Osteoblast (primary cell): ENCODE measurements at regions not wholly inside any gene's neighbourhood (a gene's known extent, or its start where the extent isn't known, plus 50 kb on each side); places are given as distances from the start of the nearest gene placed in this dataset.

ENCODE experiments used
- DNase-seq: peaks from one replicate; pipeline ENCODE4 v3.0.0; 2011; ENCODE audit warnings: low spot score, mixed read lengths; ENCODE audit not compliant: insufficient read length; ENCODE audit errors: missing footprints
- H2AFZ ChIP-seq: 2 replicates; pipeline ENCODE4 v1.6.0; 2011; ENCODE audit warnings: mild to moderate bottlenecking, low read length
- H3K27ac ChIP-seq: 2 replicates; pipeline ENCODE4 v1.5.1; 2011; ENCODE audit warnings: mild to moderate bottlenecking, low read depth, low read length, moderate library complexity
- H3K27me3 ChIP-seq: 2 replicates; pipeline ENCODE4 v1.6.0; 2012; ENCODE audit warnings: mild to moderate bottlenecking, control low read depth, inconsistent platforms, low read length, moderate library complexity; ENCODE audit not compliant: insufficient read depth
- H3K36me3 ChIP-seq: 2 replicates; pipeline ENCODE4 v1.5.1; 2011; ENCODE audit warnings: mild to moderate bottlenecking, low read length, control low read depth, moderate library complexity; ENCODE audit not compliant: insufficient read depth
- H3K4me1 ChIP-seq: 2 replicates; pipeline ENCODE4 v1.5.1; 2011; ENCODE audit warnings: mild to moderate bottlenecking, low read length, control low read depth, moderate library complexity; ENCODE audit not compliant: insufficient read depth
- H3K4me2 ChIP-seq: 2 replicates; pipeline ENCODE4 v1.6.0; 2011; ENCODE audit warnings: mild to moderate bottlenecking, low read length; ENCODE audit not compliant: insufficient read depth
- H3K4me3 ChIP-seq: fragments of 200-600 bp; sonication (generic); 3 replicates; pipeline ENCODE4 v1.5.1; 2012; ENCODE audit warnings: mild to moderate bottlenecking, low read length, inconsistent platforms; ENCODE audit not compliant: insufficient read depth
- H3K79me2 ChIP-seq: 2 replicates; pipeline ENCODE4 v1.6.0; 2012; ENCODE audit warnings: mild to moderate bottlenecking, low read length, control low read depth, inconsistent platforms; ENCODE audit not compliant: insufficient read depth
- H3K9me3 ChIP-seq: 2 replicates; pipeline ENCODE4 v1.5.1; 2011; ENCODE audit warnings: low read depth, low read length, control low read depth
- H4K20me1 ChIP-seq: 2 replicates; pipeline ENCODE4 v1.6.0; 2012; ENCODE audit warnings: mild to moderate bottlenecking, low read length, control low read depth; ENCODE audit not compliant: insufficient read depth
- TF ChIP-seq, protein P1 (sequence below): IDR thresholded peaks from 2 replicates; pipeline ENCODE4 v1.5.1; 2011; ENCODE audit warnings: mild to moderate bottlenecking, low read depth, low read length, moderate library complexity; ENCODE audit errors: extremely low read depth

DNA sequence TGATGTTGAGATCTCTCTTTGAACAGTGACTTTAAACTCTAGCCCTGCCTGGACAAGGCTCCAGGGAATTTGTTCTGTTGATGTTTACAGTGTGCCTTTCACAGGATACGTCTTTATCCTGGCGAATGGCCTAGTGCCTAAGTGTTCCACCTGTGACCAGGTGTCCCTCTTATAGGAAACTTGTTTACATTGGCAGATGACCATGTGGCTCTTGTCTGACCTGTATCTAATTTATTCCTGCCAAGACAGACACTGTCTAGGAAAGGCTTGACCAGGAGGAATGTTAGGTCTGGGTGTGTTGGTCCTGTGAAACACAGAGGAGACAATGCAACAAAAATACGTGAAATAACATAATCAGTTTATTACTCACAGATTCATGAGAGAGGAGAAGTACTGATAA, 875.6 kb downstream of the METTL15 start:
- Histone ChIP-seq H3K79me2 (no peaks in the 10 kb centered on the region), H3K4me2 (no peak overlapping the region), H3K27me3 (no peaks in the 10 kb centered on the region), H3K36me3 (no peaks in the 10 kb centered on the region), H4K20me1 (no peaks in the 10 kb centered on the region), H2AFZ (no peak overlapping the region), H3K27ac (no peak overlapping the region), H3K4me3 (no peak overlapping the region), H3K4me1 (peaks cover 3% of the 10 kb centered on the region), H3K9me3 (no peaks in the 10 kb centered on the region)
- DNase-seq = no peak
- TF ChIP-seq, protein P1, sequence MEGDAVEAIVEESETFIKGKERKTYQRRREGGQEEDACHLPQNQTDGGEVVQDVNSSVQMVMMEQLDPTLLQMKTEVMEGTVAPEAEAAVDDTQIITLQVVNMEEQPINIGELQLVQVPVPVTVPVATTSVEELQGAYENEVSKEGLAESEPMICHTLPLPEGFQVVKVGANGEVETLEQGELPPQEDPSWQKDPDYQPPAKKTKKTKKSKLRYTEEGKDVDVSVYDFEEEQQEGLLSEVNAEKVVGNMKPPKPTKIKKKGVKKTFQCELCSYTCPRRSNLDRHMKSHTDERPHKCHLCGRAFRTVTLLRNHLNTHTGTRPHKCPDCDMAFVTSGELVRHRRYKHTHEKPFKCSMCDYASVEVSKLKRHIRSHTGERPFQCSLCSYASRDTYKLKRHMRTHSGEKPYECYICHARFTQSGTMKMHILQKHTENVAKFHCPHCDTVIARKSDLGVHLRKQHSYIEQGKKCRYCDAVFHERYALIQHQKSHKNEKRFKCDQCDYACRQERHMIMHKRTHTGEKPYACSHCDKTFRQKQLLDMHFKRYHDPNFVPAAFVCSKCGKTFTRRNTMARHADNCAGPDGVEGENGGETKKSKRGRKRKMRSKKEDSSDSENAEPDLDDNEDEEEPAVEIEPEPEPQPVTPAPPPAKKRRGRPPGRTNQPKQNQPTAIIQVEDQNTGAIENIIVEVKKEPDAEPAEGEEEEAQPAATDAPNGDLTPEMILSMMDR = no peak

DNA sequence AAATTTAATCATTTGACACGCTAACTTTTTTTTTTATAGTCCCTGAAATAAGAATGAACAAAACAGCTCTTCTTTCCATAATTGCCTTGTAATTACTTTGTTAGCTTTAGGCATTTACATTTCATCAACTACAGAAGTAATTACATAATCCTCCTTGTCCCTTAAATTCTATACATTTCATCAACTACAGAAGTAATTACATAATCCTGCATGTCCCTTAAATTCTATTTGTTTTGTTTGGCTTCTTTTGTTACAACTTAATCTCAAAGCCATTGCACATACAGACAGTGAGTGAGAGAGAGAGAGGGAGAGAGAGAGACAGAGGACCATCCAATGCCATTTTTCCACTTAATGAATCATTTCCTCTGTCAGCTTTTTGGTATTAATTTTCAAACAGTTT, 873.2 kb downstream of the METTL15 start:
- no peak for DNase-seq
- TF ChIP-seq, protein P1 = no peak
- H4K20me1 ChIP-seq = no peaks in the 10 kb centered on the region
- H3K36me3 ChIP-seq = no peaks in the 10 kb centered on the region
- no peaks in the 10 kb centered on the region for H3K27me3 ChIP-seq
- H3K4me3 ChIP-seq = no peak overlapping the region
- no peak overlapping the region for H3K27ac ChIP-seq
- no peaks in the 10 kb centered on the region for H3K79me2 ChIP-seq
- no peak overlapping the region for H3K4me2 ChIP-seq
- no peak overlapping the region for H2AFZ ChIP-seq
- H3K9me3 ChIP-seq = no peaks in the 10 kb centered on the region
- peaks cover 7% of the 10 kb centered on the region for H3K4me1 ChIP-seq

DNA sequence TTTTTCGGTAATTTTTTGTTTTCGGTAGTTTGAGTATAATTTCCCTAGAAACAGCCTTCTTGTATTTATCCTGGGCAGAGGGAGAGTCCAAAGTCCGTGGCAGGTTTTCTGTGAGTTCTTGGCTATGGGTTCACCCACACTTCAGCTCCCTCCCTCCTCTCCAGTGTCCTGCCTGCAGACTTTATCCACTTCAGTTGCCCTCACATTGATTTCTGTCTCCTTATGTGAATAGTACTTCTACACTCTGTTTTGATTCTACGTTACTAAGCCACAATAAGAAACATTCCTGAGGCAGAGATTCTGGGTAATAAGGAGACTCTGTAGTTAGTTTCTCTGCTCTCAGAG, 868.6 kb downstream of the METTL15 start:
- Histone ChIP-seq H3K27ac (peak overlapping the region; percentile 16), H3K27me3 (no peaks in the 10 kb centered on the region), H3K9me3 (no peaks in the 10 kb centered on the region), H4K20me1 (no peaks in the 10 kb centered on the region), H3K36me3 (no peaks in the 10 kb centered on the region), H3K4me1 (peaks cover 6% of the 10 kb centered on the region), H3K79me2 (no peaks in the 10 kb centered on the region), H3K4me3 (no peak overlapping the region), H2AFZ (peak overlapping the region; percentile 79), H3K4me2 (peak overlapping the region; percentile 60)
- DNase-seq = no peak
- TF ChIP-seq, protein P1 = no peak

DNA sequence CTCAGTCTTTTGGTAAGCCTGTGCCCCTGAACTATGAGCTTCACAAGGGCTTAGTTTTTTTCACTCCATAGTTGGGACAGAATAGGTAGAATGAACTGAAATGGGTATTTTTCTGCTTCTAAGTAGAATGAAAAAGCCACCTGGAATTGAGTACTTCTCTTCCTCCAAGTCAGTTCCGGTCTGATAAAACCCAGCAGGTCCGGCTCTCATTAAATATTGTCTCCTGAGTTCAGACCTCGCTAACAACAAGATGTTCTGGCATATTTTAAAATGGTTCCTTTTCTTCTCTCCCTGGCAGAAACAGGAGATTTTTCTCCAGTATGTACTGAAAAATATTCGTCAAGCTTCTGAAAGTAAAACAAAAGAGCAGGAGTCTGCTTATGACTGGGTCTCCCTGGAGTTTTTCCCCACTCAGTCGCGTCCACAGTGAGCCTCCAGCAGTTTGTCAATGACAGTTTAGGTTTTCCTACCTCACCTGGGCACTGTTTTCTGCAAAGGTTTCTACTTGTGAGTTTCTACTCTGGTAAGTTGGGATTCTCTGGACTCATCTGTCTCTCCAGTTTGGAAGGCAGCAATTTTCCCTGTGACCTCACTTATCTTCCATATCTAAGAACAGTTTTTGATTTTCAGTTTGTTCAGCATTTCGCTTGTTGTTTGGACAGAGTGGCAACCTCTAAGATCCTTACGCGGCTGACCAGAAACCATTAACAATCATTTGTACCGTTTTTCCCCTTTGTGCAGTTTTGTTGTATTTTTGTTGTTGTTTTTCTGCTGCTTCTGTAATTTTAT, 868.0 kb downstream of the METTL15 start:
- Histone ChIP-seq H3K4me2 (peak overlapping the region; percentile 60), H3K27ac (peak overlapping the region; percentile 16)
- TF ChIP-seq, protein P1 = no peak

More for the DNA sequence above, 868.0 kb downstream of the METTL15 start:
- Histone ChIP-seq H3K36me3 (no peaks in the 10 kb centered on the region), H3K4me3 (no peak overlapping the region), H3K9me3 (no peaks in the 10 kb centered on the region), H3K4me1 (peaks cover 6% of the 10 kb centered on the region), H3K27me3 (no peaks in the 10 kb centered on the region), H3K79me2 (no peaks in the 10 kb centered on the region), H4K20me1 (no peaks in the 10 kb centered on the region), H2AFZ (peak overlapping the region; percentile 79)
- no peak for DNase-seq
